Stimulated activated CD4-positive, alpha-beta T cell treated with anti-CD3 and anti-CD28 coated beads, Interleukin-2, amount 100 ng/mL, for 4 hours (primary cell): ENCODE measurements at regions not wholly inside any gene's neighbourhood (a gene's known extent, or its start where the extent isn't known, plus 50 kb on each side); places are given as distances from the start of the nearest gene placed in this dataset.

Experiments
- DNase-seq: peaks from one replicate; pipeline ENCODE4 v3.0.0-alpha.2; 2020; ENCODE audit warnings: low read depth

DNA sequence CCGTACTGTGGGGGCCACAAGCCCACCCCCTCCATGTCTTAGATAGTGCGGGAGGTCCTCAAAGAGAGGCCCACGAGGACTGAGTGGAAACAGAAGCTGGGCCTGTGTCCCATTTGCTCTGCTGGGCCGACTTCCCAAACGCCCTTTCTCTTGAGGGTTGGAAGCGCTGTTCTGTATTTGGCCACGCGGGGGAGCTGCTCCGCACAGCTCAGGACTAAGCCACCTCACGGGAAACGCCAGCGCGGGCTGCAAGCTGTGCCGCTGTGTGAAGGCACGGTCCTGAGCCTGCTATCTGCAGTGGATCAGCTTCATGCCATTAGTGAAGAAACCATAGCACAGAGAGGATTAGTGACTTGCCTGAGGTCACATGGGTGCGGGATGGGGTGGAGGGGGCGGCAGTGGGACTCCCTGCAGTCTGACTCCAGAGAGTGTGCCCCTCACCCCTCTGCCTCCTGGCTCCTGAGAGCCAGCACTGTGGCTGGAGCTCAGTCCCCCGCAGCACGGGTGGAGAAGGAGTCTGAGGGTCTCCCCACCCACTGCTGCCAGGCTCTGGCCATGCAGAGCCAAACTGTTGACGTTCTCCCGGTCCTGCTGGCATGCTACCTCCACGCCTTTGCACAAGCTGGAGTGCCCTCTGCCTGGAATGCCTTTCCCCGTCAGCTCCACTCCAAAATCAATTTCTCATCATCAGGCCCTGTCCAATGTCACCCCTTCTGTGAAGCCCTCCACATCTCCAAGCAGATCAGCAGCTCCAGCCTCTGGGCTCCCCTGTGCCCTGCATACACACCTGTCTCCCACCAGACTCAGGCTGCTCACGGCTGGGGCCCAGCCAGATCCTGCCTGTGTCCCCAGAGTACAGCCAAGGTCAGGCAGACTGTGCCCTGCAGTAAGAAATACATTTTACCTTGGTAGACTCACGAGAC lies 51.5 kb upstream of the LRRC32 start:
- peak; percentile 51 for DNase-seq

DNA sequence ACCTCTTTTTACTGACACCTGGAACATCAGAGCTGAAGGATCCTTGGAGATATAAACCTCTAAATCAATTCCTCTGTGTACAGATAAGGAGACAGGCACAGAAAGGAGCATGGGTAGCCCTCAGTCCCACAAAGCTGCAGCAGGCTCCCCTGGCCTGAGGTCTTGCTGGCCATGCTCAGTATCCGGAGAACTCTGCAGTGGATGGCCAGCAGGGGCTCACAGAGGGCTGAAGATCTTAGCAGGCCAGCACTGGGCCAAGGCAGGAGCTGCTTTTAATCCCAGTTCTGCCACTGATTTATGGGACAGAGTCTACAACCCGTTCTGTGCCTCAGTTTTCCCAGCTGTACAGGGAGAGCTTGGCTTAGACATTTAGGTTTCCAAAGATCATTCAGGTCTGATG lies 52.6 kb upstream of the LRRC32 start:
- DNase-seq, result no peak

GRCh38 chr11:76723548-76723947 lies 53.0 kb upstream of the LRRC32 start:
- DNase-seq, result no peak

- DNase-seq, result no peak
Observed at GRCh38 chr11:76724171-76724768, 53.7 kb upstream of the LRRC32 start.

GRCh38 chr11:76728227-76728626 lies 54.9 kb upstream of the TSKU start:
- no peak for DNase-seq

- no peak for DNase-seq
Observed at GRCh38 chr11:76728778-76729177, 54.4 kb upstream of the TSKU start.

- DNase-seq, result no peak
Observed at GRCh38 chr11:76729214-76729613, 53.9 kb upstream of the TSKU start.

- no peak for DNase-seq
Observed at GRCh38 chr11:76730887-76731565, 52.1 kb upstream of the TSKU start.

DNA sequence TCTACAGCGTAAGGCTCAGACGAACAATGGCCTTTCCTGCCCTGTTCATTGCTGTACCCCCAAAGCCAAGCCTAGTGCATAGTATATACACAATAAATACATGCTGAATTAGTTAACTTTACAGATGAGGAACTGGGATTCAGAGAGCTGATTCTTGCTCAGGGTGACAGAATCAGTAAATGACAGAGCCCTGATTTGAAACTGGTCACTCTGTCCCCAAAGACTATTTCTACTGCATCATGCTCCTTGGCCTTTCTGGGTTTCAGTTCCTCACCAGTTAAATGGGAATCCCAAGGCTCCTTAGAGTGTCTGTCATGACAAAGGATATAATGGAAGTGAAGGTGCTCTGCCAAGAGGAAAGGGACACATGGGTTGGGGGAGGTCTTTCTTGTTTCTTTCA lies 50.5 kb upstream of the TSKU start:
- DNase-seq, result no peak
